NCI-H345 (cell line): ENCODE measurements at regions not wholly inside any gene's neighbourhood (a gene's known extent, or its start where the extent isn't known, plus 50 kb on each side); places are given as distances from the start of the nearest gene placed in this dataset.
"Not testable (repeated sequence)": the region's sequence is repeated elsewhere in the genome, so short reads cannot be mapped to it uniquely, and the experiment has no call there.

Source experiments
- DNase-seq: peaks from one replicate; lab custom pipeline; 2025; lab: John Stamatoyannopoulos, UW

GRCh38 chr14:53742233-53742620, 214.4 kb downstream of the BMP4 start:
- DNase-seq = no peak

- DNase-seq = no peak
These were observed 215.0 kb downstream of the BMP4 start for GRCh38 chr14:53741479-53742232.

GRCh38 chr14:53740570-53740969, 216.1 kb downstream of the BMP4 start:
- no peak for DNase-seq

GRCh38 chr14:53735916-53736315, 220.7 kb downstream of the BMP4 start:
- no peak for DNase-seq

- no peak for DNase-seq
These were observed 233.4 kb downstream of the BMP4 start for GRCh38 chr14:53723221-53723620.

- no peak for DNase-seq
These were observed 237.1 kb downstream of the BMP4 start for GRCh38 chr14:53719536-53719935.

GRCh38 chr14:53716578-53716977, 240.0 kb downstream of the BMP4 start:
- no peak for DNase-seq

- DNase-seq = no peak
These were observed 241.4 kb downstream of the BMP4 start for GRCh38 chr14:53715193-53715721.

GRCh38 chr14:53714495-53715192, 242.0 kb downstream of the BMP4 start:
- DNase-seq = no peak

- DNase-seq = not testable (repeated sequence)
These were observed 243.7 kb downstream of the BMP4 start for GRCh38 chr14:53712901-53713300.

- DNase-seq = no peak
These were observed 245.4 kb downstream of the BMP4 start for GRCh38 chr14:53711205-53711604.

GRCh38 chr14:53710615-53711014, 246.0 kb downstream of the BMP4 start:
- DNase-seq = no peak

- no peak for DNase-seq
These were observed 247.2 kb downstream of the BMP4 start for GRCh38 chr14:53709381-53709780.

GRCh38 chr14:53703457-53703856, 253.2 kb downstream of the BMP4 start:
- no peak for DNase-seq

GRCh38 chr14:53701108-53701875, 255.3 kb downstream of the BMP4 start:
- DNase-seq = no peak

GRCh38 chr14:53696217-53696965, 260.2 kb downstream of the BMP4 start:
- peak; percentile 64 for DNase-seq

- peak; percentile 41 for DNase-seq
These were observed 260.9 kb downstream of the BMP4 start for GRCh38 chr14:53695692-53696214.

- peak; percentile 14 for DNase-seq
These were observed 263.7 kb downstream of the BMP4 start for GRCh38 chr14:53692885-53693284.

GRCh38 chr14:53692451-53692850, 264.2 kb downstream of the BMP4 start:
- no peak for DNase-seq

- DNase-seq = no peak
These were observed 273.4 kb downstream of the BMP4 start for GRCh38 chr14:53683229-53683628.

GRCh38 chr14:53672526-53672925, 284.1 kb downstream of the BMP4 start:
- DNase-seq = no peak

- no peak for DNase-seq
These were observed 285.9 kb downstream of the BMP4 start for GRCh38 chr14:53670701-53671100.
